ENCODE measurements at regions not wholly inside any gene's neighbourhood (a gene's known extent, or its start where the extent isn't known, plus 50 kb on each side); places are given as distances from the start of the nearest gene placed in this dataset.

DNA sequence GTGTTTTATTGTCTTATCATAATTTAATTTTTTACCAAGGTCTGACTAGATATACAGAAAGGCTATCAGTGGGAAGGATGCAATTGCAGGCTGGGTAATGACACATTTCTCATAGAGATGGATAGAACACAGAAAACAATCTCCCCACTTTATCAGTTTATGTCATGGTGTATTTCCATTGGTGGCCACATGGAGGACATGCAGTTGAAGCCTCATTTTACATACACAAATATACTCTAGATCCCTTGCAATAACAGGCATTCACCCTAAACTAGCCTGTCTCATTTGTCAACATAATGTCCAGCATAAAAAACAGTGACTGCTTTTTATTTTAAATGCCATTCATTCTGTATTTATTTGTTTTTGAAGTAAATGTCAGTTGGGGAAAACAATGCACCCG is 526.3 kb downstream of the GABRG2 start:
- no peak for TF ChIP-seq POLR2A (IDR thresholded peaks at IDR 0.05)
- TF ChIP-seq, protein P1, sequence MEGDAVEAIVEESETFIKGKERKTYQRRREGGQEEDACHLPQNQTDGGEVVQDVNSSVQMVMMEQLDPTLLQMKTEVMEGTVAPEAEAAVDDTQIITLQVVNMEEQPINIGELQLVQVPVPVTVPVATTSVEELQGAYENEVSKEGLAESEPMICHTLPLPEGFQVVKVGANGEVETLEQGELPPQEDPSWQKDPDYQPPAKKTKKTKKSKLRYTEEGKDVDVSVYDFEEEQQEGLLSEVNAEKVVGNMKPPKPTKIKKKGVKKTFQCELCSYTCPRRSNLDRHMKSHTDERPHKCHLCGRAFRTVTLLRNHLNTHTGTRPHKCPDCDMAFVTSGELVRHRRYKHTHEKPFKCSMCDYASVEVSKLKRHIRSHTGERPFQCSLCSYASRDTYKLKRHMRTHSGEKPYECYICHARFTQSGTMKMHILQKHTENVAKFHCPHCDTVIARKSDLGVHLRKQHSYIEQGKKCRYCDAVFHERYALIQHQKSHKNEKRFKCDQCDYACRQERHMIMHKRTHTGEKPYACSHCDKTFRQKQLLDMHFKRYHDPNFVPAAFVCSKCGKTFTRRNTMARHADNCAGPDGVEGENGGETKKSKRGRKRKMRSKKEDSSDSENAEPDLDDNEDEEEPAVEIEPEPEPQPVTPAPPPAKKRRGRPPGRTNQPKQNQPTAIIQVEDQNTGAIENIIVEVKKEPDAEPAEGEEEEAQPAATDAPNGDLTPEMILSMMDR (IDR thresholded peaks at IDR 0.05), result peak in 4 of 6 experiments; percentile 8 to 46 (median 40)
